ENCODE measurements at regions not wholly inside any gene's neighbourhood (a gene's known extent, or its start where the extent isn't known, plus 50 kb on each side); places are given as distances from the start of the nearest gene placed in this dataset.
"Not testable (repeated sequence)": the region's sequence is repeated elsewhere in the genome, so short reads cannot be mapped to it uniquely, and the experiment has no call there.

DNA sequence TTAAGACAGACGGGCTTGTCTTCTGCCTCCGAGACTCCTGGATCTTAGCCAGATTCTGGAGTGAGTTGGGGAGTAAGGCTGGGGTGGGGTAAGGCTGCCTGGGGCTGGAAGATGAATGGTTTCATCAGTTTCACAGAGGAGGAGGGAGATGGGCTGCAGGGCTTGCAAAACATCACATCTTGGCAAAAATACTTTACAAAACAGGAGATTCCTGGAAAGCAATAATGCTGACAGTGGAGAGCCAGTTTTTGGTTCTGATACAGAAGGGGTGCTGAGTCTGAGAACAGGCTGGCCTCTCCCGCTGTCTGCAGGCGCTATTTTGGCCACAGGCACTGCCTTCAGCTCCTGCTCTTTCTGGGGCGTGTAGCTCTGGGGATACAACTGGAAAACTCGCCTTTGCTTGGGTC is 83.4 kb upstream of the KCNE2 start:
- H3K4me1 ChIP-seq = no peaks in the 10 kb centered on the region
- no peaks in the 10 kb centered on the region for H3K36me3 ChIP-seq (ENCODE audit: low read depth, missing control alignments)
- no peaks in the 10 kb centered on the region for H3K9me3 ChIP-seq
- no peak for TF ChIP-seq CTCF (IDR thresholded peaks at IDR 0.05)
- TF ChIP-seq POLR2A (IDR thresholded peaks at IDR 0.05) = no peak
- H3K27ac ChIP-seq = no peak overlapping the region
- H3K27me3 ChIP-seq = no peaks in the 10 kb centered on the region
- DNase-seq = peak; percentile 57
- WGBS, 2 donors = 42 to 47% methylated on average over 6 of the region's 6 CpGs
- intact Hi-C loops (cut with DNase I; ENCODE audit: low total_unique reads) = no loop called here
- no peak overlapping the region for H3K4me3 ChIP-seq

DNA sequence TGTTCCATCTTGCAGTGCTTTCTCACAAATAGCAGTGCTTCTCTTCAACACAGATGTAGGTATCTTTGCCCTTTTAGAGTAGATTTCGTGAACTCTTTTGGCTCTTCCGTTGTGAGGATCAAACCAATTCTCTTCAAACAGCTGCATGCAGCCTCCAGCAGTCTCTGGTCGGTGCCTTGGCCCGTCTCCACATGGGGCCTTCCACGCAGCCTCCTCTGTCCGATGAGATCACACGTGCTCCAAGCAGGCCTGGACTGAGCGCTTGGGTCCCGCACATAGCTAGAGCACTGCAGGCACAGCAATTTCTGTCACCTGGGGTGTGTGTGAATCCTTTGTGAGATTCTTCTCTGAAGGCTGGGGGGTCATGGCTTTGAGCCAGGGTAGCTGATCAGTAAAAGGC is 82.8 kb upstream of the KCNE2 start:
- Histone ChIP-seq H3K36me3 (ENCODE audit: low read depth, missing control alignments) (no peaks in the 10 kb centered on the region), H3K4me3 (no peak overlapping the region), H3K27ac (no peak overlapping the region), H3K4me1 (no peaks in the 10 kb centered on the region), H3K9me3 (no peaks in the 10 kb centered on the region), H3K27me3 (no peaks in the 10 kb centered on the region)
- no peak for DNase-seq
- TF ChIP-seq POLR2A (IDR thresholded peaks at IDR 0.05) (no peak), CTCF (IDR thresholded peaks at IDR 0.05) (no peak)
- intact Hi-C loops (cut with DNase I; ENCODE audit: low total_unique reads) = no loop called here
- 70 to 72% methylated on average over 9 of the region's 9 CpGs for WGBS, 2 donors

DNA sequence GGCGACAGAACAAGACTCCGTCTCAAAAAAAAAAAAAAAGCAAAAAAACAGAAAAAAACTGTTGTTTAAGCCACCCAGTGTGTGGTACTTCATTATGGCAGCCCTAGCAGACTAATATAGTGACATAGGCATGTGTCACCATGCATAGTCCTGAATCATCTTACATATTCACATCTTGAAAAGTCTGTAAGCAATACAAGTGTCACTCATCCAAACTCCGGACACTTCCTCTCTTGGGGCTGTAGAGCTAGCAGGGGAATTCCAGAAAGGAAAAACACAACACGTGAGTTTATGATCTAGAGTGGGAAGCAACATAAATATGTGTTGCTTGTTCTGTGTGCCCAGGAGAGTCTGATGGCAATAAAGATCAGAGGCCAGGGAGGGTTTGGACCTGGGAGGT is 81.6 kb upstream of the KCNE2 start:
- H3K27ac ChIP-seq = no peak overlapping the region
- H3K36me3 ChIP-seq (ENCODE audit: low read depth, missing control alignments) = no peaks in the 10 kb centered on the region
- DNase-seq = no peak
- H3K4me3 ChIP-seq = no peak overlapping the region
- no peaks in the 10 kb centered on the region for H3K4me1 ChIP-seq
- intact Hi-C loops (cut with DNase I; ENCODE audit: low total_unique reads) = no loop called here
- TF ChIP-seq POLR2A (IDR thresholded peaks at IDR 0.05) = no peak
- TF ChIP-seq CTCF (IDR thresholded peaks at IDR 0.05) = no peak
- H3K9me3 ChIP-seq = no peaks in the 10 kb centered on the region
- H3K27me3 ChIP-seq = no peaks in the 10 kb centered on the region
- WGBS, 2 donors = 84% methylated on average over 4 of the region's 4 CpGs

- intact Hi-C loops (cut with DNase I; ENCODE audit: low total_unique reads) = no loop called here
- no peaks in the 10 kb centered on the region for H3K36me3 ChIP-seq (ENCODE audit: low read depth, missing control alignments)
- no peak overlapping the region for H3K27ac ChIP-seq
- 93% methylated on average over 4 of the region's 4 CpGs for WGBS, 2 donors
- H3K4me1 ChIP-seq = no peaks in the 10 kb centered on the region
- H3K4me3 ChIP-seq = no peak overlapping the region
- no peak for TF ChIP-seq CTCF (IDR thresholded peaks at IDR 0.05)
- TF ChIP-seq POLR2A (IDR thresholded peaks at IDR 0.05) = no peak
- no peaks in the 10 kb centered on the region for H3K9me3 ChIP-seq
- H3K27me3 ChIP-seq = no peaks in the 10 kb centered on the region
- no peak for DNase-seq
Observed at GRCh38 chr21:34284666-34285065, 79.1 kb upstream of the KCNE2 start.

DNA sequence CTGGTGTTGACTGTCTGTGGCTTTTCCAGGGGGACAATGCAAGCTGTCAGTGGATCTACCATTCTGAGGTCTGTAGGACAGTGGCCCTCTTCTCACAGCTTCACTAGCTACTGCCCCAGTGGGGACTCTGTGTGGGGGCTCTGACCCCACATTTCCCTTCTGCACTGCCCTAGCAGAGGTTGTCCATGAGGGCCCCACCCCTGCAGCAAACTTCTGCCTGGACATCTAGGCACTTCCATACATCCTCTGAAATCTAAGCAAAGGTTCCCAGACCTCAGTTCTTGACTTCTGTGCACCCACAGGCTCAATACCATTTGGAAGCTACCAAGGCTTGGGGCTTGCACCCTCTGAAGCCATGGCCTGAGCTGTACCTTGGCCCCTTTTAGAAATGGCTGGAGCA is 75.8 kb upstream of the KCNE2 start:
- H3K27ac ChIP-seq; H3K4me3 ChIP-seq; H3K9me3 ChIP-seq; DNase-seq; H3K4me1 ChIP-seq; H3K36me3 ChIP-seq (ENCODE audit: low read depth, missing control alignments); H3K27me3 ChIP-seq; intact Hi-C loops (cut with DNase I; ENCODE audit: low total_unique reads): not testable (repeated sequence)
